ENCODE measurements at regions not wholly inside any gene's neighbourhood (a gene's known extent, or its start where the extent isn't known, plus 50 kb on each side); places are given as distances from the start of the nearest gene placed in this dataset.

- H3K4me2 ChIP-seq (ENCODE audit: low read length): no peak overlapping the region
- TF ChIP-seq FOSL1 (IDR thresholded peaks at IDR 0.05; ENCODE audit: low read depth) (no peak), SP1 (IDR thresholded peaks at IDR 0.05; ENCODE audit: low read depth) (no peak), POLR2AphosphoS5 (IDR thresholded peaks at IDR 0.05; ENCODE audit: low read depth, low read length) (no peak), ZFX (IDR thresholded peaks at IDR 0.05) (no peak), POLR2A (IDR thresholded peaks at IDR 0.05; ENCODE audit: borderline replicate concordance, extremely low read depth, insufficient read depth, insufficient read length) (no peak), TCF7L2 (IDR thresholded peaks at IDR 0.05; ENCODE audit: borderline replicate concordance, extremely low read depth, insufficient read depth, insufficient read length) (no peak), SRF (IDR thresholded peaks at IDR 0.05; ENCODE audit: low read depth) (no peak), CEBPB (IDR thresholded peaks at IDR 0.05; ENCODE audit: low read depth) (no peak), ZBTB33 (IDR thresholded peaks at IDR 0.05; ENCODE audit: extremely low read depth, insufficient replicate concordance, low read length) (no peak), CBX3 (IDR thresholded peaks at IDR 0.05; ENCODE audit: low read depth) (no peak), ZNF274 (IDR thresholded peaks at IDR 0.05; ENCODE audit: low read depth, low read length) (no peak)
- H2AFZ ChIP-seq (ENCODE audit: low read depth, low read length, poor library complexity, severe bottlenecking): no peak overlapping the region
- no peaks in the 10 kb centered on the region for H3K4me1 ChIP-seq (ENCODE audit: control insufficient read depth in 1 of 2, insufficient read depth in 2 of 2, low read length in 2 of 2)
- no peak overlapping the region for H3K9ac ChIP-seq (ENCODE audit: low read length)
- H3K27ac ChIP-seq (ENCODE audit: low read depth, low read length): no peak overlapping the region
- BruUV-seq (replicated peaks): no TSS peak
- ATAC-seq (no peak), DNase-seq (ENCODE audit: low read depth, low spot score) (no peak)
- ChIA-PET RAD21 (ENCODE audit: low non-redundant PET in 1 of 2, low total read pairs in 2 of 2, uncharacterized antibody in 2 of 2, unreplicated experiment in 2 of 2) (no interaction called here), POLR2A (no interaction called here), CTCF (no interaction called here)
- H3K4me3 ChIP-seq (replicated peaks in 1 of 2; ENCODE audit: low read depth in 1 of 2, low read length in 2 of 2): no peak overlapping the region
- H3K9me3 ChIP-seq (ENCODE audit: control insufficient read depth in 1 of 2, insufficient read depth in 1 of 2, low read depth in 1 of 2, low read length in 2 of 2): no peaks in the 10 kb centered on the region
- H3K9me2 ChIP-seq (ENCODE audit: insufficient read depth): no peaks in the 10 kb centered on the region
- no peaks in the 10 kb centered on the region for H3K27me3 ChIP-seq (ENCODE audit: insufficient read depth, low read length)
- no peaks in the 10 kb centered on the region for H4K20me1 ChIP-seq (ENCODE audit: insufficient read depth)
- H3K79me2 ChIP-seq (ENCODE audit: insufficient read depth, low read length): no peaks in the 10 kb centered on the region
- H3K36me3 ChIP-seq (ENCODE audit: control insufficient read depth in 1 of 2, insufficient read depth in 2 of 2, low read length in 2 of 2): no peaks in the 10 kb centered on the region
- intact Hi-C loops (cut with micrococcal nuclease): loop anchor here (5.0 kb wide), 1 partner anchor 511 kb away; no protein-coding TSS in a partner anchor
Observed at GRCh38 chr9:111148052-111149017, 110.1 kb upstream of the LPAR1 start.

Data from HCT116 (cell line).